Psoas muscle (tissue), 7 donors: ENCODE measurements at regions not wholly inside any gene's neighbourhood (a gene's known extent, or its start where the extent isn't known, plus 50 kb on each side); places are given as distances from the start of the nearest gene placed in this dataset.

Source experiments
- ATAC-seq, 4 donors: fragments of 200-7000 bp; cut with Tn5 transposase; one replicate each; pipeline ENCODE4 v1.9.1; 2020; ENCODE audit warnings: moderate library complexity in 3 of 4, mild to moderate bottlenecking in 2 of 4
- DNase-seq, 2 donors: peaks; one replicate each; pipeline ENCODE4 v3.0.0-alpha.2; 2020
- H3K27ac ChIP-seq: fragments of 200-600 bp; one replicate; pipeline ENCODE4 v1.8.0; 2022
- H3K27me3 ChIP-seq, 3 donors: fragments of 200-600 bp in 1 of 3; one replicate each; pipeline versions ENCODE4 v1.6.1 to v1.8.0; 2013 to 2022; ENCODE audit warnings: low read length in 2 of 3, mild to moderate bottlenecking in 2 of 3, moderate library complexity in 1 of 3; ENCODE audit not compliant: insufficient read depth in 3 of 3
- H3K36me3 ChIP-seq, 2 donors: fragments of 200-600 bp in 1 of 2; one replicate each; pipeline versions ENCODE4 v1.6.1 to v1.8.0; 2013 to 2022; ENCODE audit warnings: low read depth in 1 of 2, mild to moderate bottlenecking in 1 of 2, moderate library complexity in 1 of 2; ENCODE audit not compliant: insufficient read depth in 1 of 2
- H3K4me1 ChIP-seq: fragments of 200-600 bp; one replicate; pipeline ENCODE4 v1.8.0; 2022
- H3K4me3 ChIP-seq: fragments of 200-600 bp; one replicate; pipeline ENCODE4 v1.8.0; 2022; ENCODE audit warnings: mild to moderate bottlenecking
- H3K9me3 ChIP-seq: fragments of 200-600 bp; one replicate; pipeline ENCODE4 v1.8.0; 2022
- WGBS, 3 donors: extraction: QIAGEN DNeasy Blood & Tissue Kit; methylation state at CpG; one replicate each; pipeline versions ENCODE4 v1.1.6 to v1.1.7; 2013; 5-methylcytosine and 5-hydroxymethylcytosine counted together
- intact Hi-C, 2 donors: fragments of 100-400 bp; cut with DNase I; formaldehyde crosslinking; loops; one replicate each; pipeline versions ENCODE4 v1.11.0 to v1.14.2; 2022
- TF ChIP-seq, protein P1 (sequence below): fragments of 200-600 bp; IDR thresholded peaks from one replicate; pipeline ENCODE4 v1.8.0; 2022; ENCODE audit warnings: antibody characterized with exemption
- donor health status: healthy with polysubstance abuse.
- donor health status: DM: no; HTN: no; CAD: no; lungs with moderate emphysema.
- donor health status: Bipolar disorder and iron deficiency.
- donor health status: healthy.
- donor health status: DM: yes; HTN: yes; CAD: no.
- donor health status: DM: no; HTN: no; CAD: no.
- donor health status: DM: yes; HTN: yes; CAD: no.

DNA sequence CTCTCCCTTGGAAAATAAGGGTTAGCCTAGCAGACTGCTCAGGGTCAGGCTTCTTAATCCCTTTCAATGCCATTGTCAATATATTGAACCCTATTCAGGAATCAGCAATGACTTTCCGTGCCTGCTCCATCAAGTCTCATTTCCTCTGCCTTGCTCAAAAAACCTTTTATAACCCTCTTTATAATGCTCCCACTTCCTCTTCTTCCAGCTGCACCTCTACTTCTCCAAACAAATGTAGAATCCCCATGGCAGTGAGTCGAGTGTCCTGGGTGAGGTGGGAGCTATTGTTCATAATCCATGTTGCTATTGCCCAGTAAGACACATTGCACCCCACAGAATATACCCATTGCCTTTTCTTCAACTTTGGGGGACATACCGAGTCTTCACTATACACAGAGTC lies 58.6 kb downstream of the OLIG1 start:
- no peak for DNase-seq
- Histone ChIP-seq H3K27me3 (peaks cover 0 to 28% (median 8%) of the 10 kb centered on the region in 3 donors), H3K9me3 (no peaks in the 10 kb centered on the region), H3K36me3 (no peaks in the 10 kb centered on the region), H3K4me3 (no peak overlapping the region), H3K27ac (no peak overlapping the region), H3K4me1 (no peaks in the 10 kb centered on the region)
- ATAC-seq = no peak
- TF ChIP-seq, protein P1, sequence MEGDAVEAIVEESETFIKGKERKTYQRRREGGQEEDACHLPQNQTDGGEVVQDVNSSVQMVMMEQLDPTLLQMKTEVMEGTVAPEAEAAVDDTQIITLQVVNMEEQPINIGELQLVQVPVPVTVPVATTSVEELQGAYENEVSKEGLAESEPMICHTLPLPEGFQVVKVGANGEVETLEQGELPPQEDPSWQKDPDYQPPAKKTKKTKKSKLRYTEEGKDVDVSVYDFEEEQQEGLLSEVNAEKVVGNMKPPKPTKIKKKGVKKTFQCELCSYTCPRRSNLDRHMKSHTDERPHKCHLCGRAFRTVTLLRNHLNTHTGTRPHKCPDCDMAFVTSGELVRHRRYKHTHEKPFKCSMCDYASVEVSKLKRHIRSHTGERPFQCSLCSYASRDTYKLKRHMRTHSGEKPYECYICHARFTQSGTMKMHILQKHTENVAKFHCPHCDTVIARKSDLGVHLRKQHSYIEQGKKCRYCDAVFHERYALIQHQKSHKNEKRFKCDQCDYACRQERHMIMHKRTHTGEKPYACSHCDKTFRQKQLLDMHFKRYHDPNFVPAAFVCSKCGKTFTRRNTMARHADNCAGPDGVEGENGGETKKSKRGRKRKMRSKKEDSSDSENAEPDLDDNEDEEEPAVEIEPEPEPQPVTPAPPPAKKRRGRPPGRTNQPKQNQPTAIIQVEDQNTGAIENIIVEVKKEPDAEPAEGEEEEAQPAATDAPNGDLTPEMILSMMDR = no peak
- intact Hi-C loops = loop anchor here (1.0 to 5.0 kb wide), 5 partner anchors 69 to 296 kb away; no protein-coding TSS in a partner anchor
- 43 to 51% (median 51%) methylated on average over 3 of the region's 3 CpGs for WGBS, 3 donors

DNA sequence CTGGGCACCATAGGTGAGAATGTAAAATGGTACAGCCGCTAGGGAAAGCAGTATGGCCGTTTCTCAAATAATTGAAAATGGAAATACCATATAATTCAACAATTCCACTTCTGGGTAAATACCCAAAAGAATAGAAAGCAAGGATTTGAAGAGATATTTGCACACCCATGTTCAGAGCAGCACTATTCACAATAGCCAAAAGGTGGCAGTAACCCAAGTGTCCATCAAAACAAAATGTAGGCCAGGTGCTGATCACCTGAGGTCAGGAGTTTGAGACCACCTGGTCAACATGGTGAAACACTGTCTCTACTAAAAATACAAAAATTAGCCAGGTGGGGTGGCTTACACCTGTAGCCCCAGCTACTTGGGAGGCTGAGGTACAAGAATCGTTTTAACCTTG lies 62.1 kb downstream of the OLIG1 start:
- H3K36me3 ChIP-seq = no peaks in the 10 kb centered on the region
- TF ChIP-seq, protein P1 = no peak
- no peaks in the 10 kb centered on the region for H3K4me1 ChIP-seq
- no peak overlapping the region for H3K4me3 ChIP-seq
- no peak overlapping the region for H3K27ac ChIP-seq
- intact Hi-C loops = no loop called here
- ATAC-seq (no peak), DNase-seq (no peak)
- H3K9me3 ChIP-seq = no peaks in the 10 kb centered on the region
- peaks cover 0 to 28% (median 8%) of the 10 kb centered on the region in 3 donors for H3K27me3 ChIP-seq
- 81 to 88% (median 86%) methylated on average over 3 of the region's 3 CpGs for WGBS, 3 donors

DNA sequence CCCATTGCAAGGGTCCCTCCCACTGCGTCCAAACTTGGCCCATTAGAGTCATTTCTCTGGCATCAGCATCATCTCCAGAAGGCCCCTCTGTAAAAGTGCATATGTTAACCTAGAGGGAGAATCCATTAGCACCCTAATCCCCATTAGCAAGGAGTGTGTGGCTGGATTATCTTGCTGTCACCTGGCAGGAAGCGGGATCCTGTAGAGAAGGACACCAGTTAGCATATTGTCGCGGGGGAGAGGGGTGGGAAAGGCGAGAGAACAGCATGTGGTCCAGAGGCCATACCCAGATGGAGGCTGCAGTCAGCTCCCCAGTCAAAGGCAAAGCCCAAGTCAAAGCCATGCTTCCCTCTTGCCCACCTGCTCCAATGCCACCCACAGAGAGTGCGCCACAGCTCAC lies 64.0 kb downstream of the OLIG1 start:
- 43 to 45% (median 43%) methylated on average over 6 of the region's 6 CpGs for WGBS, 3 donors
- ATAC-seq (no peak), DNase-seq (no peak)
- intact Hi-C loops = no loop called here
- peaks cover 0 to 28% (median 4%) of the 10 kb centered on the region in 3 donors for H3K27me3 ChIP-seq
- H3K4me3 ChIP-seq = no peak overlapping the region
- no peak overlapping the region for H3K27ac ChIP-seq
- TF ChIP-seq, protein P1 = no peak
- H3K36me3 ChIP-seq = no peaks in the 10 kb centered on the region
- no peaks in the 10 kb centered on the region for H3K4me1 ChIP-seq
- H3K9me3 ChIP-seq = no peaks in the 10 kb centered on the region

DNA sequence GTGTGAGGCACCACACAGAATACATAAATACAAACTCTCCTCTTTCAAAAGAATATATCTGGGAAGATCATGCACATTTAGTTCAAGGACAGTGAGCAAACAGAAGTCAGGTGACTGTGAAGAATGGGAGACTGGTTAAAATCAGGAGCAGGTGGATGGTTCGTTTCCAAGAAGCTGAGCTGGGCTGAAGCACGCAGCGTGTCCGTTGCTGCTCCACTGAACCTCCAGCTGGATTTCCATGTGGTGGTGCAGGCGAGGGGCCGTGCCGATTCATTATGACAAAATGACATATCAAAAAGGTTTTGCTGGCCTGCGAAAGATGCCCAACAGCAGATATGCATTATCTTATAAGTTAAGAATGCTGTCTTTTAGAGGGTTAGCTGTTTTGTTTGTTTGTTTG lies 66.0 kb downstream of the OLIG1 start:
- no peaks in the 10 kb centered on the region for H3K36me3 ChIP-seq
- no peak overlapping the region for H3K4me3 ChIP-seq
- no peak for ATAC-seq
- H3K4me1 ChIP-seq = no peaks in the 10 kb centered on the region
- intact Hi-C loops = no loop called here
- H3K9me3 ChIP-seq = no peaks in the 10 kb centered on the region
- no peak for DNase-seq
- H3K27me3 ChIP-seq = peaks cover under 1 to 14% (median 6%) of the 10 kb centered on the region in 3 donors
- 36 to 40% (median 36%) methylated on average over 8 of the region's 8 CpGs for WGBS, 3 donors
- H3K27ac ChIP-seq = no peak overlapping the region
- TF ChIP-seq, protein P1 = no peak

DNA sequence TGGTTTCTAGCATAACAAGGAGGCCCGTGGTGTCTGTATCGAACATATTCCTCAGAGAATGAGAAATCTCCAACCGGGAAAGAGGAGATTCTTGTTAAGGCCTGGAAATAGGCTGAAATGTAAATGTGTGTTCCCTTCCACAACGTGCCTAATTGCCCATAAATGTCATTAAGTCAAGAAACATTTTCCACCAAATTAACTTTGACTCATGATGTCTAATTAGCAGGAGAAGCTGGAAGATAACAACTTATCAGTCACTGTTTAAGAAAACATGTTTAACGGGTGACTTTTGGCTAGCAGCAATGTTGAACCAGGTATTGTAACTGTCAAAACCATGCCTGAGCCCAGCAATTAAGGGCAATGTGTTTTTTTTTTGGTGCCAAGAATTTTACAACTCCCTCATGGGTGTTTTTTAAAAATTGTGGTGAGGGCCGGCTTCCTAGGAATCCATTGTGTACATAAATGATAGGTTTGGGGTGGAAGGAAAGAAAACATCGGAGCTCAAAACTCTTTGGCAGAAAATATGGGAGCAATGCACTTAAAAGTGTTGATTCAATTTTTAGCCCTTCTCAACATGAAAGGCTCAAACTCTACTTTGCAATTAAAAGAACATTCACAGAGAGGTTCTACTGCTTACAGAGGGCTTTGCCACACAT lies 67.0 kb downstream of the OLIG1 start:
- Histone ChIP-seq H3K36me3 (no peaks in the 10 kb centered on the region), H3K4me1 (no peaks in the 10 kb centered on the region), H3K9me3 (no peaks in the 10 kb centered on the region), H3K27me3 (peaks cover 0 to 10% (median 6%) of the 10 kb centered on the region in 3 donors), H3K27ac (no peak overlapping the region), H3K4me3 (no peak overlapping the region)
- intact Hi-C loops = no loop called here
- no peak for DNase-seq
- no peak for ATAC-seq
- TF ChIP-seq, protein P1 = no peak
- WGBS, 3 donors = 73 to 76% (median 74%) methylated on average over 7 of the region's 7 CpGs
